ENCODE measurements at regions not wholly inside any gene's neighbourhood (a gene's known extent, or its start where the extent isn't known, plus 50 kb on each side); places are given as distances from the start of the nearest gene placed in this dataset.

DNA sequence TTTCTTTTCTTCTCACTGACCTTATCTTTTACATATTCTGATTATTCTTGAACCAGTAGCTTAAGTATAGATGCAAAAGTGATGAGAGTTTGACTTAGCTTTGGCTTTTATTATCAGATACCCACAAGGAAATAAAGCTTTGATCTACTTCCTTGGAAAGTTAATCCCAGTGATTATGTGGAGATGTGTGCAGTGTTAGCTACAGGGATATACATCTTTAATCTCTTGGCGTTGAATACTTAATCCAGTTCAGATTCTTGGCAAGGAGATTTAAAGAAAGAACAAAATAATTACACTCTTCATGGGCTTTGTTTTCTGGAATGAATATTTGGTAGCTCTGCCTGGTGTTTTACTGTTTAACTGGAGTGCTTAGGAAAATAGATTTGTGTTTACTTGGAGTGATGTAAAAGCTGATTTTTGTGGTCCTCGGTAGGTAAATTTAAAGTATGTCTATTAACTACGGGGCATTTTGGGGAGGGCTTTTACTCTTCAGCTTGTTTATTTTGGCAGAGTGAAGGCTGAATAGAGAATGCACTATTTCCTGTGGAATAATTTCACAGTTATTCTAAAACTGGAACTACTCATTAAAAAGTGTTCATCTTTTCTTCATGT, 150.1 kb upstream of the LRIG3 start:
- TF ChIP-seq EP300 (IDR thresholded peaks at IDR 0.05) (no peak), POLR2AphosphoS5 (IDR thresholded peaks at IDR 0.05) (no peak), POLR2A (IDR thresholded peaks at IDR 0.05) (no peak)
- TF ChIP-seq, protein P1, sequence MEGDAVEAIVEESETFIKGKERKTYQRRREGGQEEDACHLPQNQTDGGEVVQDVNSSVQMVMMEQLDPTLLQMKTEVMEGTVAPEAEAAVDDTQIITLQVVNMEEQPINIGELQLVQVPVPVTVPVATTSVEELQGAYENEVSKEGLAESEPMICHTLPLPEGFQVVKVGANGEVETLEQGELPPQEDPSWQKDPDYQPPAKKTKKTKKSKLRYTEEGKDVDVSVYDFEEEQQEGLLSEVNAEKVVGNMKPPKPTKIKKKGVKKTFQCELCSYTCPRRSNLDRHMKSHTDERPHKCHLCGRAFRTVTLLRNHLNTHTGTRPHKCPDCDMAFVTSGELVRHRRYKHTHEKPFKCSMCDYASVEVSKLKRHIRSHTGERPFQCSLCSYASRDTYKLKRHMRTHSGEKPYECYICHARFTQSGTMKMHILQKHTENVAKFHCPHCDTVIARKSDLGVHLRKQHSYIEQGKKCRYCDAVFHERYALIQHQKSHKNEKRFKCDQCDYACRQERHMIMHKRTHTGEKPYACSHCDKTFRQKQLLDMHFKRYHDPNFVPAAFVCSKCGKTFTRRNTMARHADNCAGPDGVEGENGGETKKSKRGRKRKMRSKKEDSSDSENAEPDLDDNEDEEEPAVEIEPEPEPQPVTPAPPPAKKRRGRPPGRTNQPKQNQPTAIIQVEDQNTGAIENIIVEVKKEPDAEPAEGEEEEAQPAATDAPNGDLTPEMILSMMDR (IDR thresholded peaks at IDR 0.05): no peak
- no peak for DNase-seq
- whole genome bisulfite sequencing, 5 donors: 12 to 20% (median 15%) methylated on average over 3 of the region's 3 CpGs
- Histone ChIP-seq H3K4me3 (no peak overlapping the region), H3K36me3 (no peaks in the 10 kb centered on the region), H3K9me3 (no peaks in the 10 kb centered on the region), H3K27me3 (no peaks in the 10 kb centered on the region), H3K4me1 (peaks cover 0 to 19% (median 4%) of the 10 kb centered on the region in 4 donors), H3K27ac (no peak overlapping the region)
- intact Hi-C loops (cut with DNase I; ENCODE audit: low total_unique reads): no loop called here

DNA sequence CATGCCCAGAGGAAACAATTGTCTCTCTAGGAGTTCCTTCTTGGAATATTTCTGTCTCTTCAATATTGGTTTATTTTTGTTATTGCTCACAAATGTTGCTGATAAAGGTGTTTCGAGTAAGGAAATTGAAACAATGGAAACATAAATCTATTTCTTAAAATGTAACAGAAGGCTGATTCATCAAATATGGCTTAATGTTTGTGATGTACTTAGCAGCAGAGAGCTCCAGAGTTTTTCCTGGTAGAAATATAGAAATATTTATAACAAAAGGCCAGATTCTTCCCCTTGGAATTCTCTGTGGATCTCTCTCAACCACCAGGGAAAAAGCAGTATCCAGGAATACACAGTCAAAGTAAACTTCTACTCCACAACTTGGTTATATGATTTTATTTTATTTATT, 149.2 kb upstream of the LRIG3 start:
- Histone ChIP-seq H3K4me1 (peaks cover 0 to 11% (median 4%) of the 10 kb centered on the region in 4 donors), H3K4me3 (no peak overlapping the region), H3K9me3 (no peaks in the 10 kb centered on the region), H3K36me3 (no peaks in the 10 kb centered on the region), H3K27me3 (no peaks in the 10 kb centered on the region), H3K27ac (no peak overlapping the region)
- no peak for TF ChIP-seq POLR2AphosphoS5 (IDR thresholded peaks at IDR 0.05)
- no peak for TF ChIP-seq EP300 (IDR thresholded peaks at IDR 0.05)
- no peak for TF ChIP-seq POLR2A (IDR thresholded peaks at IDR 0.05)
- TF ChIP-seq, protein P1 (IDR thresholded peaks at IDR 0.05): no peak
- WGBS, 5 donors: 59 to 69% (median 65%) methylated on average over 1 of the region's 1 CpG
- intact Hi-C loops (cut with DNase I; ENCODE audit: low total_unique reads): no loop called here
- no peak for DNase-seq

DNA sequence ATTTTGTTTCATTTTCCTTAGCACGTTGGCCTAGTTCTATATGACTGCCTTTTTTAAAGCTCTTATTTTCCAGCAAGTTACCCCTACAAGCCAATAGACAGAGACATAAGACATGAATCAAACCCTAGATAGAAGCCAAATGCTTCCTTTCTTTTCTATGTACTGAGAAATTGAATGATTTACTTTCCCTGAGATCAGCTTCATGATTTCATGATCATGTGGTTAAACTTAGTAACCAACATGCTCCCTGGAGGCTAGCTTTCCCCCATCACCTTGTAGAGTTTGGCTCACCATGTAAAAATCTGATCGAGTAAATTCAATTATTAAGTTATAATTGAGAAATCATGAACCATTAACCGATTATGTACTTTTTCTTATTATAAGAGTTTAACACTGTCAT, 148.1 kb upstream of the LRIG3 start:
- H3K4me1 ChIP-seq: peaks cover 0 to 11% (median 4%) of the 10 kb centered on the region in 4 donors
- no peak for TF ChIP-seq POLR2AphosphoS5 (IDR thresholded peaks at IDR 0.05)
- no peak for TF ChIP-seq EP300 (IDR thresholded peaks at IDR 0.05)
- TF ChIP-seq, protein P1 (IDR thresholded peaks at IDR 0.05): no peak
- TF ChIP-seq POLR2A (IDR thresholded peaks at IDR 0.05): no peak
- WGBS, 5 donors: 85 to 95% (median 91%) methylated on average over 3 of the region's 3 CpGs
- H3K9me3 ChIP-seq: no peaks in the 10 kb centered on the region
- no peaks in the 10 kb centered on the region for H3K27me3 ChIP-seq
- DNase-seq: no peak
- H3K27ac ChIP-seq: no peak overlapping the region
- no peak overlapping the region for H3K4me3 ChIP-seq
- intact Hi-C loops (cut with DNase I; ENCODE audit: low total_unique reads): no loop called here
- H3K36me3 ChIP-seq: no peaks in the 10 kb centered on the region

DNA sequence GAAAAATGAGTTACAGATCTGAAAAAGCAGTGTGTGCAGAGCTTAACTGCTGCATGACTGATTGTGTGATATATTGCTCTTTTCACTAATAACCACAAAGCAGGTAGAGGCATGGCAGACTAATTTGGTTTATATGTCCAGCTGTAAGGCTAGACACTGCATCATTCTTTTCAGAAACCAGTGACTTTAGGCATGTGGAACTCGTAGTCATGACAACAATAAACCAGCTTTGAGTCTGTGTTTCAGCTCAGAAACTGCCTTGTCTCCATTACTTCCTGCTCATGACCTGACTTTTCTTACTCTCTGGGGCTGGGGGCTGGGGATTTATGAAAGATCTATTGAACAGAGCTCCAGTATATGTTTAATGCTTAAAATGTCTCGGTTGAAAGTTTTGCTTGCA, 146.8 kb upstream of the LRIG3 start:
- intact Hi-C loops (cut with DNase I; ENCODE audit: low total_unique reads): no loop called here
- Histone ChIP-seq H3K27me3 (no peaks in the 10 kb centered on the region), H3K4me3 (no peak overlapping the region), H3K9me3 (no peaks in the 10 kb centered on the region), H3K36me3 (no peaks in the 10 kb centered on the region), H3K4me1 (peaks cover 0 to 11% (median 4%) of the 10 kb centered on the region in 4 donors), H3K27ac (no peak overlapping the region)
- 31 to 53% (median 50%) methylated on average over 2 of the region's 2 CpGs for WGBS, 5 donors
- TF ChIP-seq POLR2AphosphoS5 (IDR thresholded peaks at IDR 0.05): no peak
- no peak for TF ChIP-seq POLR2A (IDR thresholded peaks at IDR 0.05)
- no peak for TF ChIP-seq EP300 (IDR thresholded peaks at IDR 0.05)
- TF ChIP-seq, protein P1 (IDR thresholded peaks at IDR 0.05): no peak
- DNase-seq: peak in 1 of 2 donors; percentile 80

Measured in stomach (tissue), 8 donors.